GM12878 (cell line): ENCODE measurements at regions not wholly inside any gene's neighbourhood (a gene's known extent, or its start where the extent isn't known, plus 50 kb on each side); places are given as distances from the start of the nearest gene placed in this dataset.

Source experiments
- ATAC-seq: fragments of 200-7000 bp; cut with Tn5 transposase; 3 replicates; pipeline ENCODE4 v1.9.1; 2020; ENCODE audit warnings: mild to moderate bottlenecking, moderate library complexity
- BruUV-seq: library from RNA; stranded (reverse); fragments of 400-500 nt; replicated peaks from 2 replicates; lab custom pipeline; 2021; lab: Mats Ljungman, UMichigan
- CTCF ChIA-PET: fragments of 300-600 bp; sonication (Branson Sonifier 250); formaldehyde crosslinking; extraction: SDS; loops from one replicate; lab custom pipeline; 2021; ENCODE audit warnings: inconsistent platforms; lab: Yijun Ruan, JAX
- POLR2A ChIA-PET: fragments of 350-600 bp; formaldehyde crosslinking; extraction: SDS; loops from one replicate; lab custom pipeline; 2021; ENCODE audit warnings: inconsistent platforms; lab: Charles Lee
- RAD21 ChIA-PET: fragments of 300-600 bp; sonication (Branson Sonifier 250); formaldehyde crosslinking; loops from one replicate; lab custom pipeline; 2023; ENCODE audit warnings: antibody characterized with exemption; ENCODE audit not compliant: unreplicated experiment; lab: Charles Lee
- SMC1A ChIA-PET: fragments of 300-600 bp; sonication (Branson Sonifier 250); formaldehyde crosslinking; loops from one replicate; lab custom pipeline; 2023; ENCODE audit not compliant: unreplicated experiment, uncharacterized antibody; lab: Charles Lee
- DNase-seq: peaks from one replicate; pipeline ENCODE4 v3.0.0-alpha.2; 2011; ENCODE audit warnings: low read depth, low spot score
- FAIRE-seq: peaks from 3 replicates; lab custom pipeline; 2011; peaks lifted over from hg19 to GRCh38; lab: Jason Lieb, UNC
- H2AFZ ChIP-seq: 2 replicates; pipeline ENCODE4 v1.6.0; 2011; ENCODE audit warnings: low read depth, low read length, control low read depth; ENCODE audit not compliant: control insufficient read depth
- H3K27ac ChIP-seq: 2 replicates; pipeline ENCODE4 v1.5.1; 2011; ENCODE audit warnings: control low read depth; ENCODE audit not compliant: control insufficient read depth, insufficient read depth
- H3K27me3 ChIP-seq, 2 experiments: replicated peaks in 1 of 2; 2 replicates each; pipeline versions ENCODE4 v1.6.0 to v1.6.1; 2011; ENCODE audit warnings: low read length in 1 of 2; ENCODE audit not compliant: control insufficient read depth in 2 of 2, insufficient read depth in 2 of 2
- H3K36me3 ChIP-seq, 2 experiments: 2 replicates each; pipeline ENCODE4 v1.5.1; 2011; ENCODE audit warnings: low read length in 1 of 2; ENCODE audit not compliant: control insufficient read depth in 2 of 2, insufficient read depth in 2 of 2
- H3K4me1 ChIP-seq: 2 replicates; pipeline ENCODE4 v1.6.1; 2011; ENCODE audit warnings: mild to moderate bottlenecking, low read length, moderate library complexity, mixed read lengths; ENCODE audit not compliant: control insufficient read depth, insufficient read depth
- H3K4me2 ChIP-seq: 2 replicates; pipeline ENCODE4 v1.6.0; 2011; ENCODE audit warnings: control low read depth; ENCODE audit not compliant: control insufficient read depth, insufficient read depth
- H3K4me3 ChIP-seq: fragments of 200-600 bp; sonication (generic); 2 replicates; pipeline ENCODE4 v1.5.1; 2016
- H3K79me2 ChIP-seq: 2 replicates; pipeline ENCODE4 v1.6.0; 2011; ENCODE audit warnings: low read length; ENCODE audit not compliant: control insufficient read depth, insufficient read depth
- H3K9ac ChIP-seq: 2 replicates; pipeline ENCODE4 v1.8.0; 2011; ENCODE audit warnings: low read length, control low read depth, mixed read lengths; ENCODE audit not compliant: control insufficient read depth, insufficient read depth
- H3K9me3 ChIP-seq: replicated peaks from 3 replicates; pipeline ENCODE4 v1.5.1; 2011; ENCODE audit warnings: mild to moderate bottlenecking, low read length; ENCODE audit not compliant: control insufficient read depth, insufficient read depth
- H4K20me1 ChIP-seq: 2 replicates; pipeline ENCODE4 v1.6.0; 2011; ENCODE audit not compliant: control insufficient read depth, insufficient read depth
- CHD1 ChIP-seq: IDR thresholded peaks from 2 replicates; pipeline ENCODE4 v1.6.1; 2012; ENCODE audit warnings: low read depth, low read length, improper control_type of control experiment
- IRF4 ChIP-seq: IDR thresholded peaks from 2 replicates; pipeline ENCODE4 v1.6.1; 2011; ENCODE audit warnings: low read depth, low read length
- POLR2AphosphoS5 ChIP-seq: IDR thresholded peaks from 2 replicates; pipeline ENCODE4 v1.6.1; 2011; ENCODE audit warnings: mild to moderate bottlenecking, low read length, inconsistent platforms
- RBBP5 ChIP-seq: fragments of 200-600 bp; sonication (generic); conservative IDR thresholded peaks from 2 replicates; pipeline ENCODE4 v1.6.1; 2016
- TBL1XR1 ChIP-seq: IDR thresholded peaks from 2 replicates; pipeline ENCODE4 v1.6.1; 2012; ENCODE audit warnings: low read depth, low read length, improper control_type of control experiment
- ZNF217 ChIP-seq: fragments of 450-650 bp; IDR thresholded peaks from 2 replicates; pipeline ENCODE4 v1.6.1; 2017; ENCODE audit warnings: antibody characterized with exemption, mild to moderate bottlenecking
- WGBS: methylation state at CpG from one replicate; pipeline ENCODE4 v1.1.6; 2016; ENCODE audit warnings: low lambda C conversion rate; ENCODE audit not compliant: insufficient replicate concordance, insufficient coverage; ENCODE audit errors: missing lambda C conversion rate; 5-methylcytosine and 5-hydroxymethylcytosine counted together
- in situ Hi-C: fragments of 300-500 bp; cut with MboI; formaldehyde crosslinking; loops from 9 replicates; pipeline ENCODE4 v1.14.3; 2018; ENCODE audit warnings: mixed read lengths
- intact Hi-C: fragments of 100-400 bp; cut with micrococcal nuclease; formaldehyde crosslinking; loops from one replicate; pipeline ENCODE4 v1.14.2; 2022; ENCODE audit not compliant: unreplicated experiment
- TF ChIP-seq, protein P1 (sequence below): IDR thresholded peaks from 2 replicates; pipeline ENCODE4 v1.6.1; 2012; ENCODE audit warnings: low read length, inconsistent platforms
- TF ChIP-seq, protein P2 (sequence below): fragments of 150-350 bp; IDR thresholded peaks from 2 replicates; pipeline ENCODE4 v1.6.1; 2014; ENCODE audit warnings: mild to moderate bottlenecking, low read depth, low read length
- TF ChIP-seq, protein P3 (sequence below), 3 experiments: IDR thresholded peaks in 2 of 3; conservative IDR thresholded peaks in 1 of 3; 2 replicates each; pipeline ENCODE4 v1.5.1; 2011; ENCODE audit warnings: low read depth in 3 of 3, low read length in 3 of 3, mild to moderate bottlenecking in 3 of 3, control low read depth in 2 of 3, moderate library complexity in 2 of 3, inconsistent platforms in 1 of 3, mixed read lengths in 1 of 3; ENCODE audit not compliant: control insufficient read depth in 2 of 3, insufficient read depth in 1 of 3; ENCODE audit errors: extremely low read depth in 1 of 3

DNA sequence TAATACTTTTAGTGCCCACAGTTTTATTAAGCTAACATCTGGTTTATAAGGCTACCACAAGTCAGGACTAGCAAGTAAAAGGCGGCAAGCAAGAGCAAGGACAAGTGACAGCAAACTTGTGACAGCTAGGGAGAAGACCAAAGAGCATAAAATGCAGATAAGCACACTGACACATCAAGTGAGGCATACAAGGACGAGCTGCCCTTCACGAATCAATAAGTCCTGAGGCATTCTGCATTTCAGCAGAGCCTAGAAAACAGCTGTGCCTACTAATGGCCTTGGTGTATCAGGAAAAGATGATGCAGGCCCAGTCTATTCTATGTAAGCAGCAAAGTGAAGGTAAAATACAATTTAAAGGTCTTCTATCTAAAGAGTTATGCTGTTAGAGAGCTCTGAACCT, 74.8 kb downstream of the KRTAP19-8 start:
- intact Hi-C loops (no loop called here), in situ Hi-C loops (no loop called here)
- FAIRE-seq, result no peak
- Histone ChIP-seq H3K79me2 (no peaks in the 10 kb centered on the region), H3K4me1 (no peaks in the 10 kb centered on the region), H3K27ac (no peak overlapping the region), H3K9ac (no peak overlapping the region), H3K4me3 (no peak overlapping the region), H3K27me3 (no peaks in the 10 kb centered on the region), H3K9me3 (no peaks in the 10 kb centered on the region; the same call in 2 of the 3 replicates), H3K4me2 (no peak overlapping the region), H4K20me1 (no peaks in the 10 kb centered on the region), H2AFZ (no peak overlapping the region), H3K36me3 (no peaks in the 10 kb centered on the region)
- no peak for DNase-seq
- no peak for ATAC-seq
- ChIA-PET POLR2A (interaction anchor here (0.6 kb wide), 1 partner anchor 147 kb away, joined by 3 read pairs; no protein-coding TSS in a partner anchor), SMC1A (no interaction called here), RAD21 (no interaction called here), CTCF (no interaction called here)
- TF ChIP-seq, protein P1, sequence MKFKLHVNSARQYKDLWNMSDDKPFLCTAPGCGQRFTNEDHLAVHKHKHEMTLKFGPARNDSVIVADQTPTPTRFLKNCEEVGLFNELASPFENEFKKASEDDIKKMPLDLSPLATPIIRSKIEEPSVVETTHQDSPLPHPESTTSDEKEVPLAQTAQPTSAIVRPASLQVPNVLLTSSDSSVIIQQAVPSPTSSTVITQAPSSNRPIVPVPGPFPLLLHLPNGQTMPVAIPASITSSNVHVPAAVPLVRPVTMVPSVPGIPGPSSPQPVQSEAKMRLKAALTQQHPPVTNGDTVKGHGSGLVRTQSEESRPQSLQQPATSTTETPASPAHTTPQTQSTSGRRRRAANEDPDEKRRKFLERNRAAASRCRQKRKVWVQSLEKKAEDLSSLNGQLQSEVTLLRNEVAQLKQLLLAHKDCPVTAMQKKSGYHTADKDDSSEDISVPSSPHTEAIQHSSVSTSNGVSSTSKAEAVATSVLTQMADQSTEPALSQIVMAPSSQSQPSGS, result no peak
- no peak for TF ChIP-seq TBL1XR1
- no peak for TF ChIP-seq ZNF217
- TF ChIP-seq CHD1, result no peak
- TF ChIP-seq RBBP5, result no peak
- no peak for TF ChIP-seq POLR2AphosphoS5
- 0% methylated on average over 3 of the region's 3 CpGs for WGBS
- no TSS peak for BruUV-seq

DNA sequence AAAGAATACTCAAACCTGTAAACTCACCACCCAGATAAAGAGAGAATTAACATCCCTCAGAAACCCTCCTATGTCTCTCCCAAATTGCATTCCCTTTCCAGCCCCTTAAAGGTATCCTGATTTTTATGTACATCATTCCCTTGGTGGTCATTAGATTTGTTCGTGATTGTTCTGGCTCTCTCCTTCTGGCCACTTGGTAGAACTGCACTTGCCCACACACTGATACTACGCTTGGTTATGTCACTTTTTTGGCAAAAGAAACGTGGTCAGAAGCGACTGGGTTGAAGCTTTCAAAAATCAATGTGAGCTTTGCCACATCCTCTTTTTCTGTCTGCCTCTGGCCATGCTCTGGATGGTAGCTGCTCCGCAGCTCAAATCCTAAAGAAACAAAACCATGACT, 76.3 kb downstream of the KRTAP19-8 start:
- DNase-seq, result no peak
- no peak overlapping the region for H3K4me2 ChIP-seq
- no peak for FAIRE-seq
- WGBS, result 22% methylated on average over 5 of the region's 5 CpGs
- no peaks in the 10 kb centered on the region for H4K20me1 ChIP-seq
- H3K4me1 ChIP-seq, result no peaks in the 10 kb centered on the region
- H3K79me2 ChIP-seq, result no peaks in the 10 kb centered on the region
- SMC1A ChIA-PET, result no interaction called here
- H3K9me3 ChIP-seq, result no peaks in the 10 kb centered on the region; the same call in 2 of the 3 replicates
- ATAC-seq, result no peak
- H3K9ac ChIP-seq, result no peak overlapping the region
- TF ChIP-seq, protein P2, sequence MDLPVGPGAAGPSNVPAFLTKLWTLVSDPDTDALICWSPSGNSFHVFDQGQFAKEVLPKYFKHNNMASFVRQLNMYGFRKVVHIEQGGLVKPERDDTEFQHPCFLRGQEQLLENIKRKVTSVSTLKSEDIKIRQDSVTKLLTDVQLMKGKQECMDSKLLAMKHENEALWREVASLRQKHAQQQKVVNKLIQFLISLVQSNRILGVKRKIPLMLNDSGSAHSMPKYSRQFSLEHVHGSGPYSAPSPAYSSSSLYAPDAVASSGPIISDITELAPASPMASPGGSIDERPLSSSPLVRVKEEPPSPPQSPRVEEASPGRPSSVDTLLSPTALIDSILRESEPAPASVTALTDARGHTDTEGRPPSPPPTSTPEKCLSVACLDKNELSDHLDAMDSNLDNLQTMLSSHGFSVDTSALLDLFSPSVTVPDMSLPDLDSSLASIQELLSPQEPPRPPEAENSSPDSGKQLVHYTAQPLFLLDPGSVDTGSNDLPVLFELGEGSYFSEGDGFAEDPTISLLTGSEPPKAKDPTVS, result no peak
- TF ChIP-seq IRF4, result no peak
- TF ChIP-seq, protein P3, sequence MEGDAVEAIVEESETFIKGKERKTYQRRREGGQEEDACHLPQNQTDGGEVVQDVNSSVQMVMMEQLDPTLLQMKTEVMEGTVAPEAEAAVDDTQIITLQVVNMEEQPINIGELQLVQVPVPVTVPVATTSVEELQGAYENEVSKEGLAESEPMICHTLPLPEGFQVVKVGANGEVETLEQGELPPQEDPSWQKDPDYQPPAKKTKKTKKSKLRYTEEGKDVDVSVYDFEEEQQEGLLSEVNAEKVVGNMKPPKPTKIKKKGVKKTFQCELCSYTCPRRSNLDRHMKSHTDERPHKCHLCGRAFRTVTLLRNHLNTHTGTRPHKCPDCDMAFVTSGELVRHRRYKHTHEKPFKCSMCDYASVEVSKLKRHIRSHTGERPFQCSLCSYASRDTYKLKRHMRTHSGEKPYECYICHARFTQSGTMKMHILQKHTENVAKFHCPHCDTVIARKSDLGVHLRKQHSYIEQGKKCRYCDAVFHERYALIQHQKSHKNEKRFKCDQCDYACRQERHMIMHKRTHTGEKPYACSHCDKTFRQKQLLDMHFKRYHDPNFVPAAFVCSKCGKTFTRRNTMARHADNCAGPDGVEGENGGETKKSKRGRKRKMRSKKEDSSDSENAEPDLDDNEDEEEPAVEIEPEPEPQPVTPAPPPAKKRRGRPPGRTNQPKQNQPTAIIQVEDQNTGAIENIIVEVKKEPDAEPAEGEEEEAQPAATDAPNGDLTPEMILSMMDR (IDR thresholded peaks at IDR 0.05 in 2 of 3, conservative IDR thresholded peaks at IDR 0.05 in 1 of 3; ENCODE audit: control insufficient read depth in 2 of 3, extremely low read depth in 1 of 3, insufficient read depth in 1 of 3, low read depth in 3 of 3, low read length in 3 of 3), result peak in 2 of 3 experiments; percentile 21 to 22; a peak in 1 of 6 replicates
- TF ChIP-seq, all 136 proteins: peak for 1
- BruUV-seq, result no TSS peak
- Histone ChIP-seq H3K36me3 (no peaks in the 10 kb centered on the region), H3K27ac (no peak overlapping the region), H2AFZ (no peak overlapping the region), H3K27me3 (no peaks in the 10 kb centered on the region), H3K4me3 (no peak overlapping the region)
- intact Hi-C loops, result no loop called here
- ChIA-PET RAD21 (no interaction called here), CTCF (no interaction called here), POLR2A (no interaction called here)
- in situ Hi-C loops, result no loop called here
